ENCODE measurements at regions not wholly inside any gene's neighbourhood (a gene's known extent, or its start where the extent isn't known, plus 50 kb on each side); places are given as distances from the start of the nearest gene placed in this dataset.

DNA sequence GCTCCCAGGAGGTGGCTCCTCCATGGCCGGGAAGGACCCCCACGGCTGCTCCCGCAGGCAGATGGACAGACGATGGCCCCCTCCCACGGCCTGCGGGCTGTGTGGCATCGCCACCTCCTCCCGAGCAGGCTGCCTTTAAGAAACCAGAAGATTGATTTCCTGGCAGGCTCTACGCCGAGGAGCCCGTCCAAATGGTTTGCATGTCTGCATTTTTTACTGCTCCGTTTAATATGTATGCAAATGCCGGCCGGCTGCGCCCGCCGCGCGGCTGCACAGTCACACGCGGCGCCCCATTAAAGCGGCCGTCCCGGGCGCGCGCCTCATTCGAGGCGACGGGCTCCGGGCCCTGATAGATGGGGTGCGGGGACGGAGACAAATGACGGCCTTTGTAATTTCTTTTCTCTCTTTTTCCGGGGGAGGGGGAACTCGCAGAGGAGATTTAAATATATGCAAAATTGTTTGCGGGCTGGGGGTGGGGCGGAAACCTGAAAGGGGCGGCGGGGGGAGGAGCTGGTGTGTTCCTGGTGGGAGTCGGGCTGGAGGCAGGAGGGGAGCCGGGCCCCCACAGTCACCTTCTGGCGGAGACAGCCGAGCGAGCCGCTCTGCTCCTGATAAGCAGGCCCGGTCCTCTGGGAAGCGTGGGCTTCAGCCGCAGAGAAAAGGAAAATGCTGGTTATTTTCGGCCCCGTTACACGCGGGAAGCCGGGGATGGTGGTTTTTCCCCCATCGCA, 158.7 kb upstream of the IER5L start:
- no peak for DNase-seq

DNA sequence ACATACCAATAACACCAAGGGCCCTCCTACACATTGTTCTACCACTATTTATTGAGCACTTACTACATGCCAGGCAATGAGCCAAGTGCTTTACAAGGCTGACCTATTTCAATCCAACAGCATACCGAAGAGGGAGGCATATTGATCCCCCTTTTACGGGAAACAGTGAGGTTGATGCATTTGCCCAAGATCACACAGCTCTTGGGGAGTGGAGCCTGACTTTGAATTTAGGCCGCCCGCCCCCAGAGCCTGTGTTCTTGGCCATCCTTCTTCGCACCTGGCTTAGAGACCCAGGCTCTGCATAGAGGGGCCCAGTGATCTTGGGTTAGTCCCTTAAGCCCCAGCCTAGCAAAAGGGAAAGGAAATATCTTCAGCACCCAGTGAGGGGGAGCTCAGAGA, 158.1 kb upstream of the IER5L start:
- DNase-seq, result no peak

DNA sequence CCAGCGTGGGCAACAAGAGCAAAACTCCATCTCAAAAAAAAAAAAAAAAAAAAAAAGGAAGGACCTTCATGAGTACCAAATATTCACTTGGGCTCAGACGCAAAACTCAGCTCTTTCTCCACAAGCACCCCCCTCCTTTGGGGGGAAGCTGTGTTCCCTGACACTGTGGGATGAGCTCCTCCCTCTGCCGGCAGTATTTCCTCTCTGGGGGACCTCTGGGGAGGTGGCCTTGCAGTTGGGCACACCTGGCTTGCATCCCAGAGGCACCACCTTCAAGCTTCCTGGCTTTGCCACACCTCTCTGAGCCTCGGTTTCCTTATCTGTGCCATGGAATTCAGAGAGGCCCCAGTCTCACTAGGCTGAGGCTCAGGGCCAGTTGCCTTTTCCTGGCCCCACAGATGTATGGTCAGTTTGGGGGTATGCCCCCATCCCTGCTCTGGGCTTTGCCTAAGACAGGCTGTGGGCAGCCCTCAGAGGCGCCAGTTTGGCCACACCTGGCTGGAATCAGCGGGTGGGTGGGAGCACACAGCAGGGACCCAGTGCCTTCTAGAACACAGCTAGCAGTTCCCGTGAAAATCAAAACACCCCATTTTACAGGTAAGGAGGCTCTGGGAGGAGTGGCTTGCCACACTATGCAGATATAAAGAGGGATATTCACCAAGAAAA, 157.5 kb upstream of the IER5L start:
- DNase-seq, result no peak

DNA sequence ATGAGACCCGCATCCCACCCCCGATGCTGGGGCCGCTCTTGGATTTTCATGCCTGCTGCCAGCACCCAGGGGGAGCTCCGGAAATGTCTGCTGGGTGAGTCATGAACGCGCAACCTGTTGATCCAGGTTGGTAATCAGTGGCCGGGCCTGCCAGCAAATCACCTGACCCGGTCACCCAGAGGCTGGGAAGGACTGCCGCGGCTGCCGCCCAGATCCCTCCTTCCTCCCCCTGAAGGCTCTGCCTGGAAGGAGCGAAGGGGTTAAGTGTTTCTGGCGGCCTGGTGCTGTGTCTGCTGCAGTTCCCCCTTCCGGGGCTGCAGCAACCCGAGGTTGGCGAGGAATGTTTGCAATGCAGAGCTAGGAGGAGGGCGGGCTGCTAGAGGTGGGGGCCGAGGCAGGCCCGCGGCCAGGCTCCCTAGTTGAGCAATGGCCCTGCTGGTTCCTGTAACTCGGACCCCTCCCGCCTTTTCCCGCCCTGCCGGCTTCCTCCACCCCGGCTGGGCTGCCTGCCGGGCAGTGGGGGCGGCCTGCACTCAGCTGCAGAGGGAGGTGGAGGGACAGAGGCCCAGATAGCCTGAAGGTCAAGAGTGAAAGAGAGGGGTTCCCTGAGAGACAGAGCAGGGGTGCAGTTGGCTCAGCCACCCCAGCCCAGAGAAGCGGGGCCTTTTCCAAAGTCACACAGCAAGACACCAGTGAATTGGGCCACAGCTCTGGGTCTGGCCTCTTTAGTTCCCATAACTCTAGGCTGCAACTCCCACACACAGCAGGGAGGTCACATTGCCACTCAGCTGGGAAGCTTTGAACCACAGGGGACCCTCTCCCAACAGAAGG, 156.3 kb upstream of the IER5L start:
- no peak for DNase-seq

DNA sequence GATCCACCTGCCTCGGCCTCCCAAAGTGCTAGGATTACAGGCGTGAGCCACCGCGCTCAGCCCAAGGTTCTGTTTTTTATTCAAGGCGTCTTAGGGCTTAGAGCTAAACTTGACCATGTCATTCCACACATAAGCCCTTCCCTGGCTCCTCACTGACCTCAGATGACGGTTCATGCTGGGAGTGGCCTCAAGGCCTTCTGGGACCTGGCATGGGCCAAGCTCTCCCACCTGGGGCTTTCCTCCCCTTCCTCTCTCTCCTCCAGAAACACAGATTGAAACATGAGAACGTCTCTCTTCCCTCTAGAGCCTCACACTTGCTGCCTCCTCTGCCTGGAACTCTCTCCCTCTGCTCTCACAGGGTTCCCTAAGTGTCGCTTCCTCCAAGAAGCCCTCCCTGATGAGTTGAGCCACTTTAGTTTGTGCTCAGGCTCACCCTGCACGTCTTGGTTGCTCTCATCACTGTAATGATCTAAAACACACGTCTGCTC, 155.6 kb upstream of the IER5L start:
- no peak for DNase-seq

DNA sequence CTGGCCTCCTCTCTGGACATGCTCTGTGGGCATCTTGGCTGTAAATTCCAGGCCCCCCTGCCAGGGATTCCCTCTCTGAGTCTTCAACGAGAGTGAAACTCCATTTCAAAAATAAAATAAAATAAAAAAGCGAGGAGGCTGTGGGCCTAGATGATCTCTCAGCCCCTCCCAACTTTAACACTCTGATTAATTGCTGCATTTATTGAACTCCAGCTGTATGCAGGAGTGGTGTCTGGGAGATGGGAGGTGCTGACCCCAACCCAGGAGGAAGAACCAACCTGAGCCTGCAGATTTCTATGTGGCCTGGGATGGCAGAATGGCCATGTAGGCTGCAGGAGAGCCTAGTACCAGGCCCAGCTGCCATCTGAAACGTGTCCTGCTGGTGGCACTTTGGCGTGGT, 154.5 kb upstream of the IER5L start:
- no peak for DNase-seq

DNA sequence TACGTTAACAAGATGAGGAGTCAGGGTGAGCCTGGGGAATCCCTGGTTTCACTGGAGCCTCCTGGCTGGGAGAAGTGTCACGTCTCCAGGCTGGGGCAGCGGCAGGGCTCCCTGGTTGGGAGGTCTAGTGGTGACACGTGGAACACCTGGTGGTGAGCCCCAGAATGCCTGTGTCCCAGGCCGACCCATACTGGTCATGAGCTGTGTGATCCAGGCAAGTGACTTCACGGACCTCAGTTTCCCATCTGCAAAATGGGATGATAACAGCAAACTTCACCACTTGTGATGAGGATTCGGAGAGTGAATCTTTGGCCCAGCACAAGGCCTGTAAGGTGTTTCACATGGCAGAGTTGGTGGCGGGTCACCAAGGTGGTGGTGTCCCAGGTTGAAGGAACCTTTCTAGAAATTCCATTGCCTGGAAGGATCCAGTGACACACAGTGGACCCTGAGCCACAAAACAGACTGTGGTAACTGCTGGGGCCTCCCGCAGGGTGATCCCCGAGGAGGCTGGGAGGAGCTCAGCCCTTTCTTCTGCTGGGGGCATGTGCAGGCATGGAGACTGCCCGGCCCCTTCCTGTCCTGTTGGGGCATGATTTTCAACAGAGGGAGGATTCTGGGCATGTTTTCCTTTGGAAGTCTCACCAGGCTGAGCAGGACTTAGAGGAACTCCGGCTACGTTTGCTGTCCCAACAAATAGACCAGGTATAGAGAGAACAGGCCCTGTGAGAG, 153.9 kb upstream of the IER5L start:
- DNase-seq, result no peak

DNA sequence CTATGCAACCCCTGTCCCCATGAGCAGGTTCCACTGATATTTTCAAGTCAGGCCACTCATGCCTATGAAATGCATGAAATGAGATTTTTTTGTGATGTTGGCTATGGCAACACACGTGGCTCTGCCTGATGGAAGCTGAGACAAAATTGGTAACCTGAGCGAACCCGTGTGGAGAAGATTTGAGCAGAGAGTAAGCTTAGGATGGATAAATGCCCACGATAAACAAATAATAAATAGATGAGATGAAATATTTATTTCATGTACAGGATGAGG, 153.4 kb upstream of the IER5L start:
- no peak for DNase-seq

DNA sequence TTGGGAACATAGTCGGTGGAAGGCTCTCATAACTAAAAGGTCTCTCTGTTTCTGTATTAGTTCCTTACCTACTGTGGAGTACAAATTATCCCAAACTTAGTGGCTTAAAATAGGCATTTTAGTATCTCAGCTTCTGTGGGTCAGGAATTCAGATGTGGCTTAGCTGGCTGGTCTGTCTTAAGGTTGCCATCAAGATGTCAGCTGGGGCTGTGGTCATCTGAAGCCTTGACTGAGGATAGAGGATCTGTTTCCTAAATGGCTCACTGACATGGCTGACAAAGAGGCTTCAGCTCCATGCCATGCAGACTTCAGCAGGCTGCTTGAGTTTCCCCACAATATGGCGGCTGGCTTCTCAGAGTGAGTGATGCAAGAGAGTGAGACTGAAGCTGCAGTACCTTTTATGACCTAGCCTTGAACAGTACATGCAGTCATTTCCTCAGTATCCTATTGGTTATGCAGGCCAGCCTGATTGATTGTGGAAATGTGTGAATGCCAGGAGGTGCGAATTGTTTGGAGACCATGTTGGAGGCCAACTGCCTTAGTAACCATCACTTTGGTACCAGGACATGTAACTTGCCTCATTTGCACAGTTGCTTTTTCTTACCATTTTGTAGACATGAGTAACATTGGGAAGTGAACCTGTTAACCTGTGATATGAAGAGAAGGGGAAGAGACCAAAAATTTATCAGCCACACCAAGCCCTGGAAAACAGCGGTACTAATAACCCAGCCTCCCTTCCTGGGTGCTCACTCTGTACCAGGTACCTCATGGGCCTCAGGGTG, 152.8 kb upstream of the IER5L start:
- DNase-seq, result no peak

DNA sequence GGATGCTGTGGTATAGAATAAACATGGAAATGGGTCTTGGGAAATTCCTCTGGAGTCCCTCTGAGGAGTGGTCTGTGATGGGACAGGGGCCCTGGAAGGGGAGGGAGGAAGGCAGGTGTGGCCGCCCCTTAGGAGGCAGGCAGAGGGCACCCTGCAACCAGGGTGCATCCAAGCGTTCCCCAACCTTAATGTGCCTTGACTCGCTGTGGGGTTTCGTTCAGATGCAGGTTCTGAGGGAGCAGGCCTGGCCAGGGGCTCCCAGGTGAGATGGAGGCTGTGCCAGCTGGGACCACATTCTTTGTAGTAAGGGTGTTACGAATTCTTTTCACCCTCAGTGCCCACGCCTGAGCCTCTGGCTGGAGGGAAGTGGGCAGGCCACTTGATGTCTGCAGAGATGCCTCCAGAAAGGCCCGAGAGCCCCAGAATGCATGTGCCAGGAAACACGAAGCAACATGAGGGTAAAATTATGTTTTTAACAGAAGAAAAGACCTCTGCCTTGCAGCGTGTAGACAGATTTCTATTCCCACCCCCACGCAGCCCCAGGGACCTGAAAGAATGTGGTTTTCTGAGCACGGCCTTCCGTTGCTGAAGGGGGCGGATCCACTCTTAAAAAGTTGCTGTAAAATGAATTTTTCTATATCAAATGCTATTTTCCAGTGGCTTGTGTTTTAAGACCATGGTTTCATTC, 150.4 kb upstream of the IER5L start:
- no peak for DNase-seq

DNA sequence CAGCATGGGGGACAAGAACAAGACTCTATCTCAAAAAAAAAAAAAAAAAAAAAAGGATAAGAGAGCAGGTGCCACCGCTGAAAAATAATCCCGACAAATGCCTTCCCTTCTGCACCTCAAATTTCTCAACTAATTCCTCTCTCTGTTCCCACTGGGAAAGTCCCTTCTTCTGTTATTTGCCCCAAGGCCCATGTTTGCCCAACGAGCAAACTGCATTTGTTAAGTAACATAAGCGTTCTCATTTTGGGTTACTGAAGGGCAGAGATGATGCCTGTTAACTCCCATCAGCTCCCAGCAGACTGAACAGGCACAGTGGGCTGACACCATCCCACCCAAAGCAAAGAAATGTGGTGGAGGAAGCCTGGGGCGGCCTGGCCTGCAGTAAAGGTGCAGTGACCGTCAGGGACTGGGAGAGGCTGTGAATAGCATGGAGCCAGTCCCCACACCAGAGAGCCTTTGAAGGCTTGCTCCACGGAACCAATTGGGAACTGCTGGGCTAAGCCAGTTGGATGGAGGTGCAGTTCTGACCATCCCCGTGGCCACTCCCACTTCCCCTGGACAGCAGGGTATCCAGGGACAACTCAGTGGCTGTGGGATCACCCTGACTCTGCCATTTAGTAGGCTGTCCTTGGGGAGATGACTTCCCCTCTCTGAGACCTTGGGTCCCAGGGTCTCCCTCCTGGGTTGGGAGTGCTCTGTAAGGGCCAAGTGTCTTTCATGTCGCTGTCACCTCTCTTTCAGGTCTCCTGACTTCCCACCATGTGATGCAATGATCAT, 149.7 kb upstream of the IER5L start:
- no peak for DNase-seq

DNA sequence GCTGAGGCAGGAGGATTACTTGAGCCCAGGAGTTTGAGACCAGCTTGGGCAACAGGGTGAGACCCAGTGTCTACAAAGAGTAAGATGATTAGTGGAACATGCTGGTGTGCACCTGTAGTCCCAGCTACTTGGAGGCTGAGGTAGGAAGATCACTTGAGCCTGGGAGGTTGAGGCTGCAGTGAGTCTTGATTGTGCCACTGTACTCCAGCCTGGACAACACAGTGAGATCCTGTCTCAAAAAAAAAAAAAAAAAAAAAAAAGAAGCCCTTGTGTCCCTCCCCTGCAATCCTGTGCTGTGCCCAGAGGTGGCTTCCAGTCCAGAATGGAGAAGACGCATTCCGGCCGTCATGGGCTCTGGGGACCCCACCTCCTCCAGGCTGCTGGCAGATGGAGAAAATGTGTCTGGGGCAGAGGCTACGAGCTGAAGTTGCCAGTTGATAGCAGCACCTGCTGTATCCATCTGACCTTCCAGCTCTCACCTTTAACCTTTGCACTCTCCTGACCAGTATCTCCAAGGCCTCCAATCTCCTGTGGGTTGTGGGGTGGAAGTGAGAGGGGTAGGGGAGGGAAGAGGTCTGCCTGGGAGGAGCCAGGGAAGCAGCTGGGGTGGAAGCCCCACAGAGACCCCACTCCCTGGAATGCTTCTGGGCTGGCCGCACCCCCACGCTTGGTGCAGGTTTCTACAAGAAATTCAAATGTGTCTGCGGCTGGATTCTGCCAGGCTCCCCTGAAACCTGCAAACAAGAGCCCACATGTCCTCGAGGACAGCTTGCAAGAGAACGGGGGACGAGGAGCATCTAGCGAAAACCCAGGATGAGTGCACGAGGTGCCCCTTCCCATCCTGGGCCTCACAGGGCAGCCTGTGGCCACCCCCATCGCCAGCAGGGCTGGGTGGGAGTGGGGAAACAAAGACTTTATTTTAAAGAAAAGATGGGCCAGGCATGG, 148.3 kb upstream of the IER5L start:
- DNase-seq, result no peak

DNA sequence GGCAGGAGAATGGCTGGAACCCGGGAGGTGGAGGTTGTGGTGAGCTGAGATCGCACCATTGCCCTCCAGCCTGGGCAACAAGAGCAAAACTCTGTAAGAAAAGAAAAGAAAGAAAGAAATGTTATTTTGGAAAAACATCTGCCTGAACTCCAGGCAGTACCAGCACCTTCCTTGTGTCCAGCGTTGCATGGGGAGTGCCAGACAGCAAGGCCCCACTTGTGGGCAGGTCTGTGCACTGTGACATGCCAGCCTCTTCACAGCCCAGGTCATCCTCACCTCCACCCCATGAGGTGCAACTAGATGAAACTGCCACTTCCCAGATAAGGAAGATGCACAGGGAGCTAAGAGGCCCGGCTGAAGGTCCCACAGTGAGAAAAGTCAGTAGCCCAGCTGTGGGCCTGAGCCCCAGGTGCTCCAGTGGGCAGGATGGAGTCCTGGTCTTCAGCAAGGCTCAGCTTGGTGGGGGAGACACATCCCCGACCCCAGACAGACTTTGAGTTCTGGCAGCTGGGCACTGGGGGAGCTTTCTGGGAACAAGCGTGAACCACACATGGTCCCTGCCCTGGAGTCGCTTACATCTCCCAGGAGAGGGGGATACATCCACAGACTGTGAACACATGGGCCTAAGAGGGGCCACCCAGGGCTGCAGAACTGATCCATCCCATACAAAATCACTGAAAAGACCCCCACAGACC, 146.9 kb upstream of the IER5L start:
- no peak for DNase-seq

DNA sequence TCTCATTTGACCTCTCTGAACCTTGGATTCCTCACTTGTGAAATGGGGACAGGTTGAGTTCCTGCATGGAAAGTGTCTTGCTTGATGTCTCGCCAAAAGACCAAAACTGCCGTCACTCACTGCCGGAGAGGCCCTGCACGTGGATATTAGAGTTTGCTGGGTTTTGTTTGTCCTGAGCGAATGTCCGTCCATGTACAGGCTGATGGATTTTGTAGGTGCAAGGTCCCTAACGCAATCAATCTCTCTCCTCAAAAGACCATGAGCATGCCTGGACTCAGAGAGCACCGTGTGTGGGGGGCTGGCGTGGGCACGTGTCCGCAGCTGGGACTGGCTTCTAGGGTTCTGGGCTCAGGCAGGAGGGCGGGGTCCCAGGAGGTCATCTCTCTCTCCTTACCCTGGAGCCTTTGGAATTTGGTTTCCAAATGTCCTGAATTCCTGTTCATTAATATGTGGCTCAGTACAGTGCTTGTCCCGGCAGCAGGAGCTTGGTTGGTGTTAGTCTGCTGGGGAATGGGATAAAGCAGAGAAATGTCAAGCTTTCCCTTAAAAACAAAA, 146.0 kb upstream of the IER5L start:
- no peak for DNase-seq

DNA sequence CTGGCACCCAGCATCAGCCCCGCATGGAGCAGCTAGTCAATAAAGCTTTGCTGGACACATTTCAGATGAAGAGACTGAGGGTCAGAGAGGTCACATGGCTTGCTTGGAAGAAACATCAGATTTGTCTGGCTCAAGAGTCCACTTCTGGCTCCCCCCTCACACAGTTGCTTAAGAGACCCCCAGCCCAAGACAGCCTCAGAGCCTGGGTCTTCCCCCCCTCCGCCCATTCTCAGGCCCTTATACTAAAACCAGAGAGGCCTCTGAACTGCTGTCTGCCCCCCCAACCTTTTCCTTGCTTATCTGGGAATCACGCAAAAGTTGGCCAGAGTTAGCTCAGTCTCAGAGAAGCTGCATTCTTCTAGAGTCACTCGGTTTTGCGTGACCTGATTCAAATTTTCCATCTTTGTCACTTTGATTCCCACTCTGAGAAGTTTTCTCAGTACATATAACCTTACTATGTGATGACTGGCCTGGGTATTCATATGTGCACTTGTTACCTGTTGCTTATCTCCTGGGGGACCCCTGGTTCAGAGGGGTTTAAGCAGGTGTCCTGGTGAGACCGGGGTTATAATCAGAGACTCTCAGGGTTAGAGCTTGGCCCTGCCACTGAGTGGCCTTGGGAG, 145.4 kb upstream of the IER5L start:
- no peak for DNase-seq

DNA sequence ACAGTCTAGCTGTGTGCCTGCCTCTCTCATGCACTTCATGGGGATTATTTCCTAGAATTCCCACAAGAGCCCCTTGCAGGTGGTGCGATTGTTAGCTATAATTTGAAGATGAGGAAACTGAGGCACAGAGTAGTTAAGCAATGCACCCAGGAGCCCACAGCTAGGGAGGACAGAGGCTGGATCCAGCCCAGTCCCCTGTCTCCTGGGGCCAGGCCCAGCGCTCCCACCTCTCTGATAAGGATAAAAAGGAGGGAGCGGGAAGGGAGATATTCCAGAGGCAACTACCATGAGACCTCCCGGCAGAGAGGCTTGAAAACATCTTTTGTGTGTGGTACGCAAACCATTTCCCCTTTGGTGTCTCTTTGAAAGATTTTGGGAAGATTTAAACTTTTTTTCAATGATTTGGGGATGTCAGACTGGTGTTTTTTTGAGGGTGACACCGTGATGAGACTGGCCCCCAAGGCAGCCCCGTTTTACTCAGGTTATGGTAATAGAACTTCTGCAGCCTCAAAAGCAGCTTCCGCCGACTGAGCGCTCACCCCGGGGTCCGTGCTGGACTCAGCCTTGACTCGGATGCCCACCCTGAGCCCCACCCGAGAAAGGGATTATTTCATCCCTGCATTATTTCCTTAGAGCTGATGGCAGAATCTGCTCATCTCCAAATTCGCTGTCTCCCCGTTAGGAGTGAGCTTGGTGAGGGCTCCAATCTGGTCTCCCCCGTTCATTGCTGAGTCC, 144.7 kb upstream of the IER5L start:
- no peak for DNase-seq

DNA sequence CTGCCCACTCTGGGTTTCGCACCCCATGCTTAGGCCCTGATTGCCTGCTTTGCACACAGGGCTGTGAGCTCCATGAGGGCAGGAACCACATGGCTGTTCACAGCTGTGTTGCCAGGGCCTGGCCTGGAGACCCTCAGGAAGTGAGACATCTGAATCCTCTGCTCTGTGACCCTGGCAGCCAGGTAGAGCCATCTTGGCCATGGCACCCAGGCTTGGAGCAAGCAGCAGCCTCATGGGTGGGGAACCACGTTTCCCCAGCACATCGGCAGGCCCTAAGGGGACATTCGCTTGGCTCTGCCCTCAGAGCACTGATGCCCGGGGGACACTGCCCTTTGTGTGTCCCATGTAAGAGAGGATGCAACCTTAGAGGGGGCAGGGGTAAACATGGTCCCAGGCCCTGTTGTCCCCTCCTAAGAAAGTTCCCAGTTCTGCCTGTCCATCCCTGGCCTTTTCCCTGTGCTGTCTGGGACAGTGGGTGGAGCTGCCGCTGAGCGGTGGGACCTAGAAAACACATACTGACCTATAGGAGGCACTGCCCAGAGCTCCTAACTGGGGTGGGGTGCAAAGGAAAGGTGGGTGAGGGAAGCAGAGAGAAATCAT, 144.1 kb upstream of the IER5L start:
- DNase-seq, result no peak

Measured in hematopoietic multipotent progenitor cell treated with erythropoietin and hydrocortisone succinate and interleukin-3 and kit ligand, for 8 days (in vitro differentiated cells).